K562 (cell line): ENCODE measurements at regions not wholly inside any gene's neighbourhood (a gene's known extent, or its start where the extent isn't known, plus 50 kb on each side); places are given as distances from the start of the nearest gene placed in this dataset.

Experiments
- ATAC-seq: fragments of 200-7000 bp; cut with Tn5 transposase; 3 replicates; pipeline ENCODE4 v1.9.1; 2020; ENCODE audit warnings: moderate library complexity
- BruUV-seq: library from RNA; stranded (reverse); fragments of 400-500 nt; replicated peaks from 2 replicates; lab custom pipeline; 2021; lab: Mats Ljungman, UMichigan
- CTCF ChIA-PET: fragments of 300-600 bp; formaldehyde crosslinking; extraction: SDS; loops from one replicate; lab custom pipeline; 2021; ENCODE audit warnings: low intra/inter-chr PET ratio; lab: Yijun Ruan, JAX
- POLR2A ChIA-PET: fragments of 300-600, 350-650 bp; sonication (Branson Sonifier 250); formaldehyde crosslinking; extraction: SDS; loops from one replicate; lab custom pipeline; 2021; ENCODE audit warnings: antibody characterized with exemption, inconsistent platforms; lab: Yijun Ruan, JAX
- DNase-seq, 4 experiments: peaks; one replicate each; pipeline versions ENCODE4 v3.0.0 to v3.0.0-alpha.2; 2011 to 2018; ENCODE audit warnings: low spot score in 3 of 4, mixed read lengths in 3 of 4; ENCODE audit errors: extremely low read depth in 1 of 4
- FAIRE-seq: peaks from 2 replicates; lab custom pipeline; 2011; peaks lifted over from hg19 to GRCh38; lab: Jason Lieb, UNC
- H2AFZ ChIP-seq: 2 replicates; pipeline ENCODE4 v1.6.0; 2011; ENCODE audit warnings: low read depth, low read length, control low read depth, inconsistent platforms
- H3K27ac ChIP-seq: fragments of 200-600 bp; 3 replicates; pipeline ENCODE4 v1.8.0; 2011; ENCODE audit warnings: low read depth, mild to moderate bottlenecking, control low read depth, inconsistent platforms, low read length, moderate library complexity, mixed read lengths; ENCODE audit errors: extremely low read depth
- H3K27me3 ChIP-seq, 2 experiments: fragments of 300-600 bp in 1 of 2; 2 replicates in 1 of 2; 3 replicates in 1 of 2; pipeline versions ENCODE4 v1.6.0 to v1.8.0; 2011; ENCODE audit warnings: inconsistent platforms in 2 of 2, low read length in 2 of 2, mild to moderate bottlenecking in 1 of 2, mixed read lengths in 1 of 2, moderate library complexity in 1 of 2; ENCODE audit not compliant: control insufficient read depth in 2 of 2, insufficient read depth in 2 of 2
- H3K36me3 ChIP-seq: fragments of 300-600 bp; 3 replicates; pipeline ENCODE4 v1.8.0; 2011; ENCODE audit warnings: mild to moderate bottlenecking, low read length, inconsistent platforms; ENCODE audit not compliant: control insufficient read depth, insufficient read depth
- H3K4me1 ChIP-seq, 2 experiments: fragments of 200-600 bp in 1 of 2; replicated peaks in 1 of 2; 2 replicates in 1 of 2; 3 replicates in 1 of 2; pipeline versions ENCODE4 v1.5.1 to v1.8.0; 2011; ENCODE audit warnings: inconsistent platforms in 2 of 2, low read length in 2 of 2, mild to moderate bottlenecking in 1 of 2, mixed read lengths in 1 of 2, moderate library complexity in 1 of 2; ENCODE audit not compliant: control insufficient read depth in 2 of 2, insufficient read depth in 2 of 2
- H3K4me2 ChIP-seq: 2 replicates; pipeline ENCODE4 v1.6.1; 2011; ENCODE audit warnings: low read length, control low read depth, inconsistent platforms, mixed read lengths; ENCODE audit not compliant: insufficient read depth
- H3K4me3 ChIP-seq: fragments of 200-600 bp; sonication (generic), shearing (Covaris generic); 2 replicates; pipeline ENCODE4 v1.5.1; 2016; ENCODE audit warnings: control low read depth, inconsistent platforms
- H3K79me2 ChIP-seq: fragments of 200-600 bp; 3 replicates; pipeline ENCODE4 v1.8.0; 2011; ENCODE audit warnings: low read length, inconsistent platforms; ENCODE audit not compliant: control insufficient read depth, insufficient read depth
- H3K9ac ChIP-seq, 2 experiments: 2 replicates each; pipeline versions ENCODE4 v1.6.0 to v1.6.1; 2011; ENCODE audit warnings: low read depth in 2 of 2, low read length in 2 of 2, control low read depth in 1 of 2, inconsistent platforms in 1 of 2, mild to moderate bottlenecking in 1 of 2, mixed read lengths in 1 of 2; ENCODE audit not compliant: insufficient read depth in 1 of 2
- H3K9me1 ChIP-seq: one replicate; pipeline ENCODE4 v1.6.0; 2011; ENCODE audit warnings: inconsistent platforms, mild to moderate bottlenecking, low read length, moderate library complexity; ENCODE audit not compliant: control insufficient read depth, insufficient read depth
- H3K9me3 ChIP-seq: replicated peaks from 2 replicates; pipeline ENCODE4 v1.5.1; 2011; ENCODE audit warnings: low read depth, low read length, inconsistent platforms; ENCODE audit not compliant: control insufficient read depth, insufficient read depth
- H4K20me1 ChIP-seq: replicated peaks from 2 replicates; pipeline ENCODE4 v1.6.1; 2011; ENCODE audit warnings: low read length, inconsistent platforms, mixed read lengths; ENCODE audit not compliant: control insufficient read depth, insufficient read depth
- ARID3B ChIP-seq: fragments of 250-450 bp; sonication (Bioruptor Pico); IDR thresholded peaks from 2 replicates; pipeline ENCODE4 v1.4.0; 2020; ENCODE audit warnings: borderline replicate concordance
- BCL6 ChIP-seq: fragments of 250-450 bp; sonication (Bioruptor Pico); IDR thresholded peaks from 2 replicates; pipeline ENCODE4 v1.4.0; 2020
- HIVEP1 ChIP-seq: fragments of 250-450 bp; sonication (Bioruptor Pico); IDR thresholded peaks from 2 replicates; pipeline ENCODE4 v1.4.0; 2020; ENCODE audit warnings: mild to moderate bottlenecking
- MEIS2 ChIP-seq: fragments of 450-650 bp; IDR thresholded peaks from 2 replicates; pipeline ENCODE4 v1.6.1; 2014; ENCODE audit warnings: mild to moderate bottlenecking; ENCODE audit not compliant: partially characterized antibody
- MTA2 ChIP-seq: fragments of 450-650 bp; IDR thresholded peaks from 2 replicates; pipeline ENCODE4 v1.6.1; 2016; ENCODE audit warnings: low read depth
- MTF1 ChIP-seq: fragments of 250-450 bp; sonication (Bioruptor Pico); IDR thresholded peaks from 2 replicates; pipeline ENCODE4 v1.9.0; 2021; ENCODE audit warnings: moderate library complexity, mild to moderate bottlenecking, inconsistent platforms, borderline replicate concordance
- NCOA4 ChIP-seq: fragments of 450-650 bp; IDR thresholded peaks from 2 replicates; pipeline ENCODE4 v1.6.1; 2018; ENCODE audit warnings: mild to moderate bottlenecking; ENCODE audit not compliant: partially characterized antibody
- RHOXF2B ChIP-seq: fragments of 250-450 bp; sonication (Bioruptor Pico); conservative IDR thresholded peaks from 2 replicates; pipeline ENCODE4 v1.5.1; 2021
- SMARCB1 ChIP-seq: IDR thresholded peaks from 2 replicates; pipeline ENCODE4 v1.6.1; 2011; ENCODE audit warnings: improper control_type of control experiment, low read depth; ENCODE audit not compliant: insufficient read length
- ZKSCAN1 ChIP-seq: fragments of 150-350 bp; IDR thresholded peaks from 2 replicates; pipeline ENCODE4 v1.6.1; 2016; ENCODE audit warnings: low read depth, low read length
- ZNF444 ChIP-seq: fragments of 250-450 bp; sonication (Bioruptor Pico); IDR thresholded peaks from 2 replicates; pipeline ENCODE4 v1.4.0; 2020; ENCODE audit warnings: mild to moderate bottlenecking, moderate library complexity
- WGBS: fragments of 100-300 bp; shearing (Covaris generic); methylation state at CpG from one replicate; pipeline ENCODE4 v1.1.6; 2016; ENCODE audit warnings: low coverage, mixed read lengths; ENCODE audit not compliant: insufficient coverage; ENCODE audit errors: missing lambda C conversion rate; 5-methylcytosine and 5-hydroxymethylcytosine counted together
- in situ Hi-C: fragments of 300-500 bp; cut with MboI; formaldehyde crosslinking; loops from 4 replicates; pipeline ENCODE4 v1.15.0; 2018; ENCODE audit warnings: inconsistent platforms, mixed read lengths
- intact Hi-C: fragments of 100-400 bp; cut with micrococcal nuclease; formaldehyde crosslinking; loops from 2 replicates; pipeline ENCODE4 v1.14.2; 2022

- H3K9me3 ChIP-seq, result no peaks in the 10 kb centered on the region
- BruUV-seq, result no TSS peak
- no peaks in the 10 kb centered on the region; a peak in 1 of 5 replicates for H3K27me3 ChIP-seq
- no peak for TF ChIP-seq RHOXF2B (CRISPR knock-in tag)
- TF ChIP-seq ARID3B (CRISPR knock-in tag), result no peak
- TF ChIP-seq ZKSCAN1, result no peak
- no peak for TF ChIP-seq SMARCB1
- no peak for TF ChIP-seq NCOA4
- TF ChIP-seq HIVEP1 (CRISPR knock-in tag), result no peak
- no peak for TF ChIP-seq MTA2
- TF ChIP-seq ZNF444 (CRISPR knock-in tag), result no peak
- no peak for TF ChIP-seq BCL6 (CRISPR knock-in tag)
- TF ChIP-seq MTF1 (CRISPR knock-in tag), result no peak
- TF ChIP-seq MEIS2, result no peak
- no peaks in the 10 kb centered on the region for H3K36me3 ChIP-seq
- ATAC-seq (no peak), FAIRE-seq (peak; percentile 15), DNase-seq (no peak)
- no peak overlapping the region for H2AFZ ChIP-seq
- H3K79me2 ChIP-seq, result no peaks in the 10 kb centered on the region
- in situ Hi-C loops (no loop called here), intact Hi-C loops (no loop called here)
- ChIA-PET CTCF (no interaction called here), POLR2A (no interaction called here)
- H3K4me3 ChIP-seq, result no peak overlapping the region
- no peak overlapping the region for H3K9ac ChIP-seq
- no peak overlapping the region for H3K4me2 ChIP-seq
- WGBS, result 0% methylated on average over 2 of the region's 2 CpGs
- no peaks in the 10 kb centered on the region for H4K20me1 ChIP-seq
- H3K27ac ChIP-seq, result no peak overlapping the region
- H3K9me1 ChIP-seq, result no peaks in the 10 kb centered on the region
- H3K4me1 ChIP-seq, result no peaks in the 10 kb centered on the region
Measured at GRCh38 chr15:39286706-39287105, 294.2 kb upstream of the THBS1 start.
